ENCODE measurements at regions not wholly inside any gene's neighbourhood (a gene's known extent, or its start where the extent isn't known, plus 50 kb on each side); places are given as distances from the start of the nearest gene placed in this dataset.

DNA sequence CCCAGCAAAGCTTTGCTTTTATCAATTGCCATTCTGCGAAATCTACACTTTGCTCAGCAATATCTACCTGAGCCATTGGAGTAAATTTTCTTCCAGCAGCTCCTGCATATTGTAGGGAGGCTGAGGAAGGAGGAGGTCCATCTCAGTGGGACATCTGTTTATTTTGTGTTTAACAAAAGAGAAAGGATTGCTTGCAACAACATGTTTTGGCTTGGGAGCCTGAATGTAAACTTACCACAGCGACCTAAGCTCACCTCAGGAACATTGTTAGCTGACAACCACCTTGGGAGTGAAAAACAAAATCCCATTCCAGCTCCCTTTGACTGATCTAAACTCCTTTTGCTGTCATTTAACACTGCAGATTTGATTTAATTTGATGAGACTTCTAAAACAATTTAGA lies 356.1 kb downstream of the SS18 start:
- DNase-seq (ENCODE audit: low read depth in 1 of 2, low spot score in 1 of 2): no peak
- CTCF ChIA-PET: no interaction called here
- FAIRE-seq: no peak

DNA sequence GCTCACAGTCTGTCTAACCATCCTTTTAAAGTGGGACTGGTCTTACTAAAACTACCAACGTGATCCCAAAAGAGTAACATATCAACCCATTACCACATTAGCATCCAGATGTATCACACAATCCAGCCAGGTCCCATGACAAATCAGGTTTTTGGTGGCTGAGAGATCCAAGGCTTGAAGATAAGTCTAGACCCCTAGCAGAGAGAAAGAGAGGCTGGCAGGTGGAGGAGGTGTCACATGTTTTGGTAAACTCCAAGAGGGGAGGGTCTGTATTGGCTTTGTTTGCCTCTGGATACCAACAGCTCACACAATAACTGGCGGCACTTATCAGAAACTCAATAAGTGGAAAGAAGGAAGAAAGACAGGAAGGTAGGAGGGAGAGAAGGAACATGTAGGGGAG lies 357.6 kb downstream of the SS18 start:
- Histone ChIP-seq H3K4me1 (no peaks in the 10 kb centered on the region), H3K9me3 (no peaks in the 10 kb centered on the region), H3K4me2 (no peak overlapping the region), H3K4me3 (no peak overlapping the region), H3K27ac (no peak overlapping the region)
- TF ChIP-seq, protein P1, sequence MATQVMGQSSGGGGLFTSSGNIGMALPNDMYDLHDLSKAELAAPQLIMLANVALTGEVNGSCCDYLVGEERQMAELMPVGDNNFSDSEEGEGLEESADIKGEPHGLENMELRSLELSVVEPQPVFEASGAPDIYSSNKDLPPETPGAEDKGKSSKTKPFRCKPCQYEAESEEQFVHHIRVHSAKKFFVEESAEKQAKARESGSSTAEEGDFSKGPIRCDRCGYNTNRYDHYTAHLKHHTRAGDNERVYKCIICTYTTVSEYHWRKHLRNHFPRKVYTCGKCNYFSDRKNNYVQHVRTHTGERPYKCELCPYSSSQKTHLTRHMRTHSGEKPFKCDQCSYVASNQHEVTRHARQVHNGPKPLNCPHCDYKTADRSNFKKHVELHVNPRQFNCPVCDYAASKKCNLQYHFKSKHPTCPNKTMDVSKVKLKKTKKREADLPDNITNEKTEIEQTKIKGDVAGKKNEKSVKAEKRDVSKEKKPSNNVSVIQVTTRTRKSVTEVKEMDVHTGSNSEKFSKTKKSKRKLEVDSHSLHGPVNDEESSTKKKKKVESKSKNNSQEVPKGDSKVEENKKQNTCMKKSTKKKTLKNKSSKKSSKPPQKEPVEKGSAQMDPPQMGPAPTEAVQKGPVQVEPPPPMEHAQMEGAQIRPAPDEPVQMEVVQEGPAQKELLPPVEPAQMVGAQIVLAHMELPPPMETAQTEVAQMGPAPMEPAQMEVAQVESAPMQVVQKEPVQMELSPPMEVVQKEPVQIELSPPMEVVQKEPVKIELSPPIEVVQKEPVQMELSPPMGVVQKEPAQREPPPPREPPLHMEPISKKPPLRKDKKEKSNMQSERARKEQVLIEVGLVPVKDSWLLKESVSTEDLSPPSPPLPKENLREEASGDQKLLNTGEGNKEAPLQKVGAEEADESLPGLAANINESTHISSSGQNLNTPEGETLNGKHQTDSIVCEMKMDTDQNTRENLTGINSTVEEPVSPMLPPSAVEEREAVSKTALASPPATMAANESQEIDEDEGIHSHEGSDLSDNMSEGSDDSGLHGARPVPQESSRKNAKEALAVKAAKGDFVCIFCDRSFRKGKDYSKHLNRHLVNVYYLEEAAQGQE (IDR thresholded peaks at IDR 0.05): no peak
- TF ChIP-seq KDM5A (IDR thresholded peaks at IDR 0.05) (no peak), CHD2 (IDR thresholded peaks at IDR 0.05; ENCODE audit: low read length, partially characterized antibody) (no peak), ZNF302 (CRISPR knock-in tag; IDR thresholded peaks at IDR 0.05) (no peak), CHD4 (IDR thresholded peaks at IDR 0.05; ENCODE audit: borderline replicate concordance) (no peak), PHF8 (IDR thresholded peaks at IDR 0.05; ENCODE audit: borderline replicate concordance, low read depth) (no peak), USF2 (IDR thresholded peaks at IDR 0.05) (no peak), RAD21 (conservative IDR thresholded peaks at IDR 0.05 in 1 of 2, IDR thresholded peaks at IDR 0.05 in 1 of 2) (no peak), E2F6 (IDR thresholded peaks at IDR 0.05; ENCODE audit: borderline replicate concordance, low read depth) (no peak), JUNB (IDR thresholded peaks at IDR 0.05) (no peak), HDAC2 (IDR thresholded peaks at IDR 0.05) (no peak), MYC (IDR thresholded peaks at IDR 0.05; ENCODE audit: borderline replicate concordance, low read length) (no peak), EHF (CRISPR knock-in tag; IDR thresholded peaks at IDR 0.05) (no peak), CEBPB (IDR thresholded peaks at IDR 0.05) (no peak)
- TF ChIP-seq, protein P2, sequence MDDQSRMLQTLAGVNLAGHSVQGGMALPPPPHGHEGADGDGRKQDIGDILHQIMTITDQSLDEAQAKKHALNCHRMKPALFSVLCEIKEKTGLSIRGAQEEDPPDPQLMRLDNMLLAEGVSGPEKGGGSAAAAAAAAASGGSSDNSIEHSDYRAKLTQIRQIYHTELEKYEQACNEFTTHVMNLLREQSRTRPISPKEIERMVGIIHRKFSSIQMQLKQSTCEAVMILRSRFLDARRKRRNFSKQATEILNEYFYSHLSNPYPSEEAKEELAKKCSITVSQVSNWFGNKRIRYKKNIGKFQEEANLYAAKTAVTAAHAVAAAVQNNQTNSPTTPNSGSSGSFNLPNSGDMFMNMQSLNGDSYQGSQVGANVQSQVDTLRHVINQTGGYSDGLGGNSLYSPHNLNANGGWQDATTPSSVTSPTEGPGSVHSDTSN (IDR thresholded peaks at IDR 0.05): no peak
- TF ChIP-seq, protein P3, sequence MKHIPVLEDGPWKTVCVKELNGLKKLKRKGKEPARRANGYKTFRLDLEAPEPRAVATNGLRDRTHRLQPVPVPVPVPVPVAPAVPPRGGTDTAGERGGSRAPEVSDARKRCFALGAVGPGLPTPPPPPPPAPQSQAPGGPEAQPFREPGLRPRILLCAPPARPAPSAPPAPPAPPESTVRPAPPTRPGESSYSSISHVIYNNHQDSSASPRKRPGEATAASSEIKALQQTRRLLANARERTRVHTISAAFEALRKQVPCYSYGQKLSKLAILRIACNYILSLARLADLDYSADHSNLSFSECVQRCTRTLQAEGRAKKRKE (CRISPR knock-in tag; IDR thresholded peaks at IDR 0.05; ENCODE audit: low read depth): no peak
- 0% methylated on average over 2 of the region's 2 CpGs for WGBS (ENCODE audit: missing lambda C conversion rate)
- ChIA-PET POLR2A (no interaction called here), CTCF (no interaction called here)
- no peak for FAIRE-seq
- ATAC-seq: no peak
- DNase-seq (ENCODE audit: low read depth in 1 of 2, low spot score in 1 of 2): no peak

More for the DNA sequence above, 356.1 kb downstream of the SS18 start:
- POLR2A ChIA-PET: no interaction called here
- 0% methylated on average over 2 of the region's 2 CpGs for whole genome bisulfite sequencing (ENCODE audit: missing lambda C conversion rate)
- no peaks in the 10 kb centered on the region for H3K4me1 ChIP-seq
- H3K4me3 ChIP-seq: no peak overlapping the region
- no peaks in the 10 kb centered on the region for H3K9me3 ChIP-seq
- H3K4me2 ChIP-seq: no peak overlapping the region
- no peak for ATAC-seq
- H3K27ac ChIP-seq: no peak overlapping the region
- TF ChIP-seq RNF2 (IDR thresholded peaks at IDR 0.05; ENCODE audit: borderline replicate concordance, low read depth) (no peak), MAX (IDR thresholded peaks at IDR 0.05) (no peak), EP300 (IDR thresholded peaks at IDR 0.05) (no peak), KDM1A (IDR thresholded peaks at IDR 0.05; ENCODE audit: low read depth) (no peak), JUN (IDR thresholded peaks at IDR 0.05) (no peak), CHD2 (IDR thresholded peaks at IDR 0.05; ENCODE audit: low read length, partially characterized antibody) (no peak), NPAS2 (CRISPR knock-in tag; IDR thresholded peaks at IDR 0.05; ENCODE audit: borderline replicate concordance) (no peak), CBX2 (IDR thresholded peaks at IDR 0.05; ENCODE audit: borderline replicate concordance, low read depth) (no peak), HOXB13 (CRISPR knock-in tag; IDR thresholded peaks at IDR 0.05; ENCODE audit: low read depth) (no peak), MYC (IDR thresholded peaks at IDR 0.05; ENCODE audit: borderline replicate concordance, low read length) (no peak), RCOR1 (IDR thresholded peaks at IDR 0.05; ENCODE audit: low read depth, low read length) (no peak), HES2 (IDR thresholded peaks at IDR 0.05) (no peak), RAD21 (conservative IDR thresholded peaks at IDR 0.05 in 1 of 2, IDR thresholded peaks at IDR 0.05 in 1 of 2) (no peak), MAFK (IDR thresholded peaks at IDR 0.05; ENCODE audit: partially characterized antibody) (no peak)
- TF ChIP-seq, protein P4, sequence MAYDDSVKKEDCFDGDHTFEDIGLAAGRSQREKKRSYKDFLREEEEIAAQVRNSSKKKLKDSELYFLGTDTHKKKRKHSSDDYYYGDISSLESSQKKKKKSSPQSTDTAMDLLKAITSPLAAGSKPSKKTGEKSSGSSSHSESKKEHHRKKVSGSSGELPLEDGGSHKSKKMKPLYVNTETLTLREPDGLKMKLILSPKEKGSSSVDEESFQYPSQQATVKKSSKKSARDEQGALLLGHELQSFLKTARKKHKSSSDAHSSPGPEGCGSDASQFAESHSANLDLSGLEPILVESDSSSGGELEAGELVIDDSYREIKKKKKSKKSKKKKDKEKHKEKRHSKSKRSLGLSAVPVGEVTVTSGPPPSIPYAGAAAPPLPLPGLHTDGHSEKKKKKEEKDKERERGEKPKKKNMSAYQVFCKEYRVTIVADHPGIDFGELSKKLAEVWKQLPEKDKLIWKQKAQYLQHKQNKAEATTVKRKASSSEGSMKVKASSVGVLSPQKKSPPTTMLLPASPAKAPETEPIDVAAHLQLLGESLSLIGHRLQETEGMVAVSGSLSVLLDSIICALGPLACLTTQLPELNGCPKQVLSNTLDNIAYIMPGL (CRISPR knock-in tag; IDR thresholded peaks at IDR 0.05; ENCODE audit: borderline replicate concordance): no peak

Data from A549 (cell line).